ENCODE measurements at regions not wholly inside any gene's neighbourhood (a gene's known extent, or its start where the extent isn't known, plus 50 kb on each side); places are given as distances from the start of the nearest gene placed in this dataset.

DNA sequence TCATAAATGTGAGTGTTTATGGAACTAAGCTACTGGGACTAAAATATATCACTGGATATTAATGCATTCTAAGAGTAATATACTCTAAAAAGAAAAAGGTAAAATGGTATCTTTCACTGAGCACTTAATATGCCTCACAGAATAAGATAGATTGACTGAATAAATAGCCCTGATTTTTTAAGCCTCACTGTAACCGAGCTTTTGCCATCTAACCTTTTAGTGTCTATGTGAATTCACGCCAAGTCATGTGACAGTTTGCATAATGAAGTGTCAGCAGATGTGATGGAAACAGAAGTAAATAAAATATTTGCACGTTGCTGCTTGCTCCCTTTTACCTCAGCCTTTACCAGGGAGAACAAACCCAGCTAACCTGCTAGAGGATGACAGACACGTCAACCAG is 119.7 kb upstream of the NWD2 start:
- H3K4me3 ChIP-seq (ENCODE audit: low read depth, low read length): no peak overlapping the region
- in situ Hi-C loops (cut with HindIII; ENCODE audit: low sequenced_read_pairs): no loop called here
- DNase-seq (ENCODE audit: low read depth): no peak
- TF ChIP-seq, protein P1, sequence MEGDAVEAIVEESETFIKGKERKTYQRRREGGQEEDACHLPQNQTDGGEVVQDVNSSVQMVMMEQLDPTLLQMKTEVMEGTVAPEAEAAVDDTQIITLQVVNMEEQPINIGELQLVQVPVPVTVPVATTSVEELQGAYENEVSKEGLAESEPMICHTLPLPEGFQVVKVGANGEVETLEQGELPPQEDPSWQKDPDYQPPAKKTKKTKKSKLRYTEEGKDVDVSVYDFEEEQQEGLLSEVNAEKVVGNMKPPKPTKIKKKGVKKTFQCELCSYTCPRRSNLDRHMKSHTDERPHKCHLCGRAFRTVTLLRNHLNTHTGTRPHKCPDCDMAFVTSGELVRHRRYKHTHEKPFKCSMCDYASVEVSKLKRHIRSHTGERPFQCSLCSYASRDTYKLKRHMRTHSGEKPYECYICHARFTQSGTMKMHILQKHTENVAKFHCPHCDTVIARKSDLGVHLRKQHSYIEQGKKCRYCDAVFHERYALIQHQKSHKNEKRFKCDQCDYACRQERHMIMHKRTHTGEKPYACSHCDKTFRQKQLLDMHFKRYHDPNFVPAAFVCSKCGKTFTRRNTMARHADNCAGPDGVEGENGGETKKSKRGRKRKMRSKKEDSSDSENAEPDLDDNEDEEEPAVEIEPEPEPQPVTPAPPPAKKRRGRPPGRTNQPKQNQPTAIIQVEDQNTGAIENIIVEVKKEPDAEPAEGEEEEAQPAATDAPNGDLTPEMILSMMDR (IDR thresholded peaks at IDR 0.05; ENCODE audit: low read depth, low read length, missing control alignments): no peak

DNA sequence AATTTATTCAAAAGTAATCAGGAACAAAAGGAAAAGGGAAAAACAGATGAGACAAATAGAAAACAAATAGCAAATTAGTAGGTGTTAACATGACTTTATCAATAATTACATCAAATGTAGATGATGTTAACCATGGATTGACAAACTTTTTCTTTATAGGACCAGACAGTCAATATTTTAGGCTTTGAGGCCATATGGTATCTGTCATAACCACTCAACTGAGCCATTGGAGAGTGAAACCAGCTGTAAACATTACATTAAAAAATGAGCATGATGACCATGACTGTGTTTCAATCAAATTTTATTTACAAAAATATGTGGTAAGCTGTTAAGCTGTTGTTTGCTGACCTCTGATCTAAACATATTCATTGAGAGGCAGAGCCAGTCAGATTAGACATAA is 118.5 kb upstream of the NWD2 start:
- TF ChIP-seq, protein P1 (IDR thresholded peaks at IDR 0.05; ENCODE audit: low read depth, low read length, missing control alignments): no peak
- no peak overlapping the region for H3K4me3 ChIP-seq (ENCODE audit: low read depth, low read length)
- in situ Hi-C loops (cut with HindIII; ENCODE audit: low sequenced_read_pairs): no loop called here
- no peak for DNase-seq (ENCODE audit: low read depth)

DNA sequence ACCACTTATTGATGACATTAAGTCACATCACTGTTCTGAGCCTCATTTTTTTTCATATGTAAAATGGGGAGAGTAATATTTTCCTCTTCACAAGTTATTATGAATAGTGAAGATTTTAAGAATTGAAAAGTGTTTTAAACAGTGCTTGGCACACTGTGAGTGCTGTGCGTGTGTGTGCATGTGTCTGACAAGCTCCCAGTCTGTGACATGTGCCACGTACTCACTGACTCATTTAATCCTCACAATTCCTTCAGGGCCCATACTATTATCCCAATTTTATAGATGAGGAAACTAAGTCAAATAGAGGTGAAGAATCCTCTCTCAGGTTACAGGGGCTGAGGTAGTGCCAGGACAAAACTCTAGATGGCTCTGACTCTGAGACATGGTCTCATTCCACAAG is 114.1 kb upstream of the NWD2 start:
- TF ChIP-seq, protein P1 (IDR thresholded peaks at IDR 0.05; ENCODE audit: low read depth, low read length, missing control alignments): no peak
- no peak overlapping the region for H3K4me3 ChIP-seq (ENCODE audit: low read depth, low read length)
- no peak for DNase-seq (ENCODE audit: low read depth)
- in situ Hi-C loops (cut with HindIII; ENCODE audit: low sequenced_read_pairs): no loop called here

DNA sequence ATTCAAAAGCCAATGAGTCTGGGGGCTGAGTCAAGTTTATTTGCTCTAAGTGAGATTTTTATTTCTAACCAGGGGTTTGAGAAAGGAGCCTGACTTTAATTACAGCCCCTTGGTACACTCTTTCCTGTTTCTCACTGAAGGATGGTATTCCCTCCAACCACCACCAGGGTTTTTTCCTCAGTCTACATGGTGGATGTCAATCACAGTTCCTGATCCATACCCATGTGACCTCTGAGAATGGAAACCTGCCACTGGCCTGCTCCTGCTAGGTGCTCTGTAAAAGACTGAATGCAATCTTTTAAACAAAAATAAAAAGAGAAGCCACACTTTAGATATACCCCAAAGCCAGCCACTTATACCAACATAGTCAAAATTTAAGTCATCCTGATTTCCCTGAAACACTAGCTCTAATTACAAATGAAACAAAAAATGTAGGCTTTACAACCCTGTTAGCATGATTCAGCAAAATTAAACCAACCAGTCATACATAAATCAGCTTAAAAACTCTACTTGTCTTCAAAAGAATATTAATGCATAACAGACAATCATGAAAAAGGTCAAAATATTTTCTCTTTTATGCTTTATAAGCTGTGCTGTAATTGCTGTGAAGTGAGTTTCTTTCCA is 112.1 kb upstream of the NWD2 start:
- in situ Hi-C loops (cut with HindIII; ENCODE audit: low sequenced_read_pairs): no loop called here
- TF ChIP-seq, protein P1 (IDR thresholded peaks at IDR 0.05; ENCODE audit: low read depth, low read length, missing control alignments): no peak
- H3K4me3 ChIP-seq (ENCODE audit: low read depth, low read length): no peak overlapping the region
- no peak for DNase-seq (ENCODE audit: low read depth)

DNA sequence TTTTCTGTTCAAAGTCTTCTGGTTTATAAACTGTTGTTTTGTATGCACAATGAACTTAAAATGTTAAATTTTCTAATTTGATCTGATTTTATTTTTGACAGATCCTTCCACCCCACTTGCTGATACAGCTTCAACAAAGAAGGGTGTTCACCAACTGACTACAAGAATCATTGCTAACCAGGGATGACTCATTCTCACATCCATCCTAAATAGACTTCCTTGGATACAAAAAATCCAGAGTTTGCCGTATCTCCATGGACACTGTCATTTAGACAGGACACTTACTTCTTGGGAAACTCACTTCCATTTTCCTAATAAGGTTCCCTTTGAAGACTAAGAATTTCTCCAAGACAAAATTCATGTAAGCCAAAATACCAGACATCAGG is 111.6 kb upstream of the NWD2 start:
- in situ Hi-C loops (cut with HindIII; ENCODE audit: low sequenced_read_pairs): no loop called here
- TF ChIP-seq, protein P1 (IDR thresholded peaks at IDR 0.05; ENCODE audit: low read depth, low read length, missing control alignments): no peak
- H3K4me3 ChIP-seq (ENCODE audit: low read depth, low read length): no peak overlapping the region
- DNase-seq (ENCODE audit: low read depth): no peak

DNA sequence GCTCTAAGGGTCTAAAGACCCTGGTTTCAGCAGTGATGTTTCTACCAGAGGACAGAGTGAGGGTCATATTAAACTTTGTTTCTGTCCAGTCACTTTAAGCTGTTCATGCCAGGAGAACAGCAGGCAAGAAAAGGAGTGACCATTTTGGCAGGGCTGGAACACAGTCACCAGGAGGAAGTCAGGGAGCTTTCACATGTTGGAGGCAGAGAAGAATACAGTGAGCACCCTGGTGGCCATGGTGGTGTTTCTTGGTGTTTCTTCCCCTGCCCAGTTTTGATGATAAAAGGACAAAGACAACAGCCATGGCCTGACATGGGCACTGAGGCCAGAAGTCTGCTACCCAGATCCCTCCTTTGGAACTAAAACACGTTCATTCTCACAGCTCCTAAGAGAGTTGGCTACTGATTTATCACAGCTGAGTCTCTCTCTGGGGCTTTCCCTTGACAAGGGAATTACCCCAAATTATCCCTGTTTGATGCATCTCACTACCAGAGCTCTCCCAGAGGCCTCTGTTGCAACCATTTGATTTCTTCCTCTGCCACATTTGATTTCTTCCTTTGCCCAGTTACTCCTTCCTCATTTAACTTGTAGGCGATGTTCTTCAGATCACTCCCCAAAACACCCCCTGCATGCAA is 106.4 kb upstream of the NWD2 start:
- DNase-seq (ENCODE audit: low read depth): no peak
- TF ChIP-seq, protein P1 (IDR thresholded peaks at IDR 0.05; ENCODE audit: low read depth, low read length, missing control alignments): no peak
- in situ Hi-C loops (cut with HindIII; ENCODE audit: low sequenced_read_pairs): no loop called here
- H3K4me3 ChIP-seq (ENCODE audit: low read depth, low read length): no peak overlapping the region
